Spleen (tissue), 7 donors: ENCODE measurements at regions not wholly inside any gene's neighbourhood (a gene's known extent, or its start where the extent isn't known, plus 50 kb on each side); places are given as distances from the start of the nearest gene placed in this dataset.

Source experiments
- POLR2AphosphoS5 ChIP-seq, 3 donors: sonication (generic); formaldehyde crosslinking; IDR thresholded peaks; one replicate each; pipeline ENCODE4 v1.5.1; 2017; ENCODE audit warnings: antibody characterized with exemption in 3 of 3
- TF ChIP-seq, protein P1 (sequence below), 11 experiments: fragments of 200-600 bp in 7 of 11; fragments of 450-650 bp in 4 of 11; sonication (generic) in 4 of 11; IDR thresholded peaks in 8 of 11; conservative IDR thresholded peaks in 3 of 11; 1 replicate in 7 of 11; 2 replicates in 4 of 11; pipeline versions ENCODE4 v1.4.0 to v1.8.0; 2016 to 2021; ENCODE audit warnings: antibody characterized with exemption in 11 of 11, inconsistent platforms in 4 of 11, mild to moderate bottlenecking in 1 of 11
- donor health status: DM: no; HTN: no; CAD: no; lungs with moderate emphysema.
- donor health status: DM: no; HTN: no; CAD: no.
- donor health status: DM: no; HTN: no; CAD: no.

DNA sequence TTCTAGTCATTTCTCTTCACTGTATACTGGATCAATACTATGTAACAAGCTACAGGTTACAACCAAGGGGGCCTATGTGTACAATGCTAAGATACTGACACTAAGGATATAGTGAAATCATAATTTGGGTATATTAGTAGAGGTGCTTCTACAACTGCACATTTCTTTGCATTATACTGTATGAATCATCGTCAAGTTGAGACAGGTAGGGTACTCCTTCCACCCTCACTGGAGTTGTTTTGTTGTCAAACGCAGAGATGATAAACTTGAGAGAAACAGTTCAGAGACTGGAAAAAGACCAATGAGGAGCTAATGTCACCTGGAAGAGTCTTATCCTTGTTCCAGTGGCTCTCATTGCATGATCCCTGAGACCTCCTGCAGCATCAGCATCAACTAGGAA lies 208.2 kb upstream of the PRPS1L1 start:
- TF ChIP-seq, protein P1, sequence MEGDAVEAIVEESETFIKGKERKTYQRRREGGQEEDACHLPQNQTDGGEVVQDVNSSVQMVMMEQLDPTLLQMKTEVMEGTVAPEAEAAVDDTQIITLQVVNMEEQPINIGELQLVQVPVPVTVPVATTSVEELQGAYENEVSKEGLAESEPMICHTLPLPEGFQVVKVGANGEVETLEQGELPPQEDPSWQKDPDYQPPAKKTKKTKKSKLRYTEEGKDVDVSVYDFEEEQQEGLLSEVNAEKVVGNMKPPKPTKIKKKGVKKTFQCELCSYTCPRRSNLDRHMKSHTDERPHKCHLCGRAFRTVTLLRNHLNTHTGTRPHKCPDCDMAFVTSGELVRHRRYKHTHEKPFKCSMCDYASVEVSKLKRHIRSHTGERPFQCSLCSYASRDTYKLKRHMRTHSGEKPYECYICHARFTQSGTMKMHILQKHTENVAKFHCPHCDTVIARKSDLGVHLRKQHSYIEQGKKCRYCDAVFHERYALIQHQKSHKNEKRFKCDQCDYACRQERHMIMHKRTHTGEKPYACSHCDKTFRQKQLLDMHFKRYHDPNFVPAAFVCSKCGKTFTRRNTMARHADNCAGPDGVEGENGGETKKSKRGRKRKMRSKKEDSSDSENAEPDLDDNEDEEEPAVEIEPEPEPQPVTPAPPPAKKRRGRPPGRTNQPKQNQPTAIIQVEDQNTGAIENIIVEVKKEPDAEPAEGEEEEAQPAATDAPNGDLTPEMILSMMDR (IDR thresholded peaks at IDR 0.05 in 8 of 11, conservative IDR thresholded peaks at IDR 0.05 in 3 of 11): no peak
- TF ChIP-seq POLR2AphosphoS5 (IDR thresholded peaks at IDR 0.05): no peak
